Germinal center (tissue), 1 donor: ENCODE measurements at regions not wholly inside any gene's neighbourhood (a gene's known extent, or its start where the extent isn't known, plus 50 kb on each side); places are given as distances from the start of the nearest gene placed in this dataset.

Source experiments
- DNase-seq: peaks from one replicate; pipeline ENCODE4 v3.0.0; 2012; ENCODE audit warnings: mixed read lengths, low spot score

GRCh38 chr15:31758126-31758525, 272.2 kb upstream of the CHRNA7 start:
- no peak for DNase-seq

- DNase-seq = no peak
Observed at GRCh38 chr15:31768055-31768454, 262.3 kb upstream of the CHRNA7 start.

- DNase-seq = no peak
Observed at GRCh38 chr15:31774045-31774444, 256.3 kb upstream of the CHRNA7 start.

- no peak for DNase-seq
Observed at GRCh38 chr15:31776039-31776438, 254.3 kb upstream of the CHRNA7 start.

GRCh38 chr15:31781261-31781660, 249.1 kb upstream of the CHRNA7 start:
- DNase-seq = no peak

GRCh38 chr15:31782016-31782783, 248.1 kb upstream of the CHRNA7 start:
- no peak for DNase-seq

GRCh38 chr15:31782951-31783350, 247.4 kb upstream of the CHRNA7 start:
- no peak for DNase-seq

- DNase-seq = no peak
Observed at GRCh38 chr15:31786360-31786759, 244.0 kb upstream of the CHRNA7 start.

GRCh38 chr15:31788104-31788503, 242.2 kb upstream of the CHRNA7 start:
- no peak for DNase-seq

- DNase-seq = no peak
Observed at GRCh38 chr15:31792611-31793199, 237.6 kb upstream of the CHRNA7 start.

- no peak for DNase-seq
Observed at GRCh38 chr15:31799319-31799714, 231.0 kb upstream of the CHRNA7 start.

GRCh38 chr15:31799715-31800321, 230.5 kb upstream of the CHRNA7 start:
- no peak for DNase-seq

- DNase-seq = no peak
Observed at GRCh38 chr15:31801152-31801551, 229.2 kb upstream of the CHRNA7 start.

GRCh38 chr15:31802761-31803160, 227.6 kb upstream of the CHRNA7 start:
- DNase-seq = no peak

GRCh38 chr15:31803388-31803884, 226.9 kb upstream of the CHRNA7 start:
- no peak for DNase-seq

- DNase-seq = no peak
Observed at GRCh38 chr15:31805090-31805662, 225.1 kb upstream of the CHRNA7 start.

GRCh38 chr15:31806106-31806505, 224.2 kb upstream of the CHRNA7 start:
- no peak for DNase-seq

GRCh38 chr15:31811641-31812040, 218.7 kb upstream of the CHRNA7 start:
- DNase-seq = no peak

GRCh38 chr15:31814082-31814481, 216.2 kb upstream of the CHRNA7 start:
- no peak for DNase-seq

GRCh38 chr15:31815411-31816155, 214.7 kb upstream of the CHRNA7 start:
- DNase-seq = no peak

GRCh38 chr15:31822463-31822862, 207.9 kb upstream of the CHRNA7 start:
- no peak for DNase-seq

- no peak for DNase-seq
Observed at GRCh38 chr15:31824024-31824423, 206.3 kb upstream of the CHRNA7 start.
